ENCODE measurements at regions not wholly inside any gene's neighbourhood (a gene's known extent, or its start where the extent isn't known, plus 50 kb on each side); places are given as distances from the start of the nearest gene placed in this dataset.

- no peak for TF ChIP-seq POLR2A (IDR thresholded peaks at IDR 0.05)
- TF ChIP-seq, protein P1, sequence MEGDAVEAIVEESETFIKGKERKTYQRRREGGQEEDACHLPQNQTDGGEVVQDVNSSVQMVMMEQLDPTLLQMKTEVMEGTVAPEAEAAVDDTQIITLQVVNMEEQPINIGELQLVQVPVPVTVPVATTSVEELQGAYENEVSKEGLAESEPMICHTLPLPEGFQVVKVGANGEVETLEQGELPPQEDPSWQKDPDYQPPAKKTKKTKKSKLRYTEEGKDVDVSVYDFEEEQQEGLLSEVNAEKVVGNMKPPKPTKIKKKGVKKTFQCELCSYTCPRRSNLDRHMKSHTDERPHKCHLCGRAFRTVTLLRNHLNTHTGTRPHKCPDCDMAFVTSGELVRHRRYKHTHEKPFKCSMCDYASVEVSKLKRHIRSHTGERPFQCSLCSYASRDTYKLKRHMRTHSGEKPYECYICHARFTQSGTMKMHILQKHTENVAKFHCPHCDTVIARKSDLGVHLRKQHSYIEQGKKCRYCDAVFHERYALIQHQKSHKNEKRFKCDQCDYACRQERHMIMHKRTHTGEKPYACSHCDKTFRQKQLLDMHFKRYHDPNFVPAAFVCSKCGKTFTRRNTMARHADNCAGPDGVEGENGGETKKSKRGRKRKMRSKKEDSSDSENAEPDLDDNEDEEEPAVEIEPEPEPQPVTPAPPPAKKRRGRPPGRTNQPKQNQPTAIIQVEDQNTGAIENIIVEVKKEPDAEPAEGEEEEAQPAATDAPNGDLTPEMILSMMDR (IDR thresholded peaks at IDR 0.05) = no peak
These were observed 268.8 kb upstream of the MAGI2 start for GRCh38 chr7:79722217-79722616.

Measured in stomach (tissue), 4 donors.